IPS-20b (cell line): ENCODE measurements at regions not wholly inside any gene's neighbourhood (a gene's known extent, or its start where the extent isn't known, plus 50 kb on each side); places are given as distances from the start of the nearest gene placed in this dataset.

ENCODE experiments used
- H3K27ac ChIP-seq: one replicate; pipeline ENCODE4 v1.5.1; 2013; ENCODE audit warnings: low read length
- H3K27me3 ChIP-seq: 2 replicates; pipeline ENCODE4 v1.6.1; 2013; ENCODE audit warnings: mild to moderate bottlenecking, low read length, inconsistent platforms; ENCODE audit not compliant: insufficient read depth
- H3K36me3 ChIP-seq: 2 replicates; pipeline ENCODE4 v1.6.1; 2013; ENCODE audit warnings: low read depth, mild to moderate bottlenecking, inconsistent platforms, low read length, moderate library complexity; ENCODE audit not compliant: insufficient read depth
- H3K4me1 ChIP-seq: 2 replicates; pipeline ENCODE4 v1.6.1; 2013; ENCODE audit warnings: mild to moderate bottlenecking, control low read depth, inconsistent platforms, low read length, moderate library complexity; ENCODE audit not compliant: insufficient read depth
- H3K4me3 ChIP-seq: 2 replicates; pipeline ENCODE4 v1.5.1; 2013; ENCODE audit warnings: mild to moderate bottlenecking, low read length, inconsistent platforms
- H3K9ac ChIP-seq: 2 replicates; pipeline ENCODE4 v1.6.1; 2013; ENCODE audit warnings: low read depth, mild to moderate bottlenecking, inconsistent platforms, low read length, moderate library complexity
- H3K9me3 ChIP-seq: 2 replicates; pipeline ENCODE4 v1.6.1; 2013; ENCODE audit warnings: mild to moderate bottlenecking, low read depth, low read length, inconsistent platforms; ENCODE audit not compliant: insufficient read depth

DNA sequence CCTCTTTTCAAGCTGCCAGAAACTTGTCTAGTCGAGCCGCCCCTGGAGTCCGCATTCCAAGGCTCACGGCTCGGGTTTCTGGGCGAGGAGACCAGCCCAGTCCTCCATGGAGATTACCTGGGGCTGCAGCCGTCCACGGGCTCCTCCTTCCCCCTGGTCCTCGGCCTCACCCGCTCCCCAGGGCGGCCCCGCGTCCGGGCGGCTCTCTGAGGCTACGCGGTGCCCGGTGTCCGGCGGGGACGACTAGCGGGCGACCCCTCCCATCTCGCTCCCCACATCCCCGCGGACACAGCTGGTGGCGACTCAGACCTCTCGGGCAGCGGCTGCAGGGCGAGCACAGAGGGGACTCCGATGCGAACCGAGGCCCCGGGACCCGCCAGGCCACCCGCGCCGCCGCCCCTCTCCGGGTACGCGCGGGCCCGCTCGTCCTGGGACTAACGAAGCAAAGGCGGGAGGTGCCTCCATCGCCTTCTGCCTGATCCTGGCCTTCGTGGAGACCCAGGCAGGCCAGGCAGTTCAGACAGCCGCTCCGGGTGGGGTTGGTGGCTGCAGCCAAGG, 159.4 kb downstream of the TRAM1L1 start:
- no peak overlapping the region for H3K27ac ChIP-seq
- no peaks in the 10 kb centered on the region for H3K9me3 ChIP-seq
- peak overlapping the region; percentile 69 for H3K4me3 ChIP-seq
- H3K9ac ChIP-seq: peak overlapping the region; percentile 59; the same call in 1 of the 2 replicates
- 0 out of 2 replicates have a peak, but pooled peaks cover 4% of the 10 kb centered on the region for H3K4me1 ChIP-seq
- no peaks in the 10 kb centered on the region for H3K36me3 ChIP-seq
- H3K27me3 ChIP-seq: peaks cover 23% of the 10 kb centered on the region

DNA sequence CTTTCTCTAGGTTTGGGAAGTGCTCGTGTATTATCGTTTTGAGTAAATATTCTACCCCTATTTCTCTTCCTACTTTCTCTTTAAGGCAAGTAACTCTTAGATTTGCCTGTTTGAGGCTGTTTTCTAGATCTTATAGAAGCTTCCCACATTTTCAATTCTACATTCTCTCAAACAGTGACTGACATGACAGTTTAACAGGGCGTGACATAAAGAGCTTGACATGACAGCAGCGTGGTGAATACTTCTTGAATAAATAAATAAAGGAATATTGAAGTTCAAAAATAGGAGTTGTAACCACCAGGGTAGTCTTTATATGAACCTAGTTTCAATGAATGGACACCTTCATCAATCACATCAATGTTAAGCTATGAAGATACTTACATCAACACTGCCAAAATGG, 162.0 kb downstream of the TRAM1L1 start:
- peaks cover 23% of the 10 kb centered on the region for H3K27me3 ChIP-seq
- no peak overlapping the region for H3K9ac ChIP-seq
- H3K4me1 ChIP-seq: 0 out of 2 replicates have a peak, but pooled peaks cover 4% of the 10 kb centered on the region
- no peaks in the 10 kb centered on the region for H3K9me3 ChIP-seq
- no peak overlapping the region for H3K4me3 ChIP-seq
- H3K27ac ChIP-seq: no peak overlapping the region
- H3K36me3 ChIP-seq: no peaks in the 10 kb centered on the region

DNA sequence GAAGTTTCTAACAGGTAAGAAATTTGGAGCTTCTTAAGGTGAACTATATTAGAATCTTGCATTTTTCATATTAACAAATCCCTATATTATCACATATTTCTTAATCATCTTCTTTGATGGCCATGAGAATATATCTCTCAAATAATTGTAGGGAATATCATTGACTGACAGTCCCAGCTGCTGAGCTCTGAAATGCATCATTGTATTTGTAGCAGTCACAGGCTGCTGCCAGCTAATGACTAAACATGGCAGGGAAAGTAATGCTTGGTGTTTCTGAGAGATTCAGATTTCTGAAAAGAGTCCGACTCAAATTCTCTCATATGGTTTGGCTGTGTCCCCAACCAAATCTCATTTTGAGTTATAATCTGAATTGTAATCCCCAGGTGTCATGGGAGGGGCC, 171.9 kb downstream of the TRAM1L1 start:
- Histone ChIP-seq H3K9ac (no peak overlapping the region), H3K36me3 (no peaks in the 10 kb centered on the region), H3K27ac (no peak overlapping the region), H3K4me1 (no peaks in the 10 kb centered on the region), H3K4me3 (no peak overlapping the region), H3K27me3 (no peaks in the 10 kb centered on the region), H3K9me3 (no peaks in the 10 kb centered on the region)

DNA sequence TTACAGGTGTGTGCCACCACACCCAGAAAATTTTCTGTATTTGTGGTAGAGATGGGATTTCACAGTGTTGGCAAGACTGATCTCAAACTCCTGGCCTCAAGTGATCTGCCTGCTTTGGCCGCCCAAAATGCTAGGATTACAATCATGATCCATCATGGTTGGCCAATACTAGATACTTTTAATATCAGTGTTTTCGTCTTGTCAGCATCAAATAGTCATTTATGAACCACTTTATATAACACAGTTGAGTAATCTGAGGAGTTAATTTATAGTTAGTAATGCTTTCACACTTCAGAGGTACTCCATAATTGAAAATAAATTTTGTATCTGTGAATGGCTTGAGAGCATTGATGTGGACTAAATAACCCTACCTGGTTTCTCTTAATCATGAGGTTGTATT, 178.6 kb downstream of the TRAM1L1 start:
- no peaks in the 10 kb centered on the region for H3K4me1 ChIP-seq
- H3K4me3 ChIP-seq: no peak overlapping the region
- H3K9me3 ChIP-seq: no peaks in the 10 kb centered on the region
- no peak overlapping the region for H3K27ac ChIP-seq
- no peak overlapping the region for H3K9ac ChIP-seq
- no peaks in the 10 kb centered on the region for H3K27me3 ChIP-seq
- no peaks in the 10 kb centered on the region for H3K36me3 ChIP-seq

DNA sequence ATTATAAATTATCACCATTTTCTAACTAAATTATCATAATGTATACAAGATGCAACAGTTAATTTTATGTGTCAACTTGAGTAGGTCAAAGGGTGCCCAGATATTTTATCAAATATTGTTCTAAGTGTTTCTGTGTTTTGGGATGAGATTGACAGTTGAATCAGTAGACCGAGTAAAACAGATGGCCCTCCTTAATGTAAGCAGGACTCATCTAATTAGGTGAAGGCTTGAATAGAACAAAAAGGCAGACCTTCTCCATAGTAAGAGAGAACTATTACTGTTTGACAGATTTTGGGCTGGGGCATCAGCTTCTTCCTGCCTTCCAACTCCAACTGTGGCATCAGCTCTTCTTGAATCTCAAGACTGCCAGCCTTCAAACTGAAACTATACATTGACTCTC, 185.8 kb downstream of the TRAM1L1 start:
- Histone ChIP-seq H3K27ac (no peak overlapping the region), H3K9ac (no peak overlapping the region), H3K36me3 (no peaks in the 10 kb centered on the region), H3K27me3 (no peaks in the 10 kb centered on the region), H3K4me3 (no peak overlapping the region), H3K4me1 (no peaks in the 10 kb centered on the region), H3K9me3 (no peaks in the 10 kb centered on the region)

DNA sequence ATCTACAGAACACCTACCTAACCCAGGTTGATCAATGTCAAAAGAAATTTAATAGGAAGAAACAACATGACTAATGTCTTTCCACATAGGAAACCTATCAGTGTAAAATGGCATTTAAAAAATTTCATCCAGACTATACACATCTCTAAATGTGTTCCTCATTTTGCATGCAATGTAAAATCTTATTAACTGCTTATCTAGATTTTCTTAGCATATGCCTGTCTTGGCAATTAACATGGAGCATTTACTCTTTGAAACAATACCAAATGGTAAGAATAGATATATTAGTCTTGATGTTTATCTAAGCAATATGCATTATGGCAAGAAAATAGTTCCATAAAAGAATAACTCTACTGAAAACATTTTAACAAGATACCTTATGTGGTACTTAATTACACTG, 199.8 kb downstream of the TRAM1L1 start:
- H3K4me3 ChIP-seq: no peak overlapping the region
- no peaks in the 10 kb centered on the region for H3K27me3 ChIP-seq
- H3K9ac ChIP-seq: no peak overlapping the region
- H3K9me3 ChIP-seq: no peaks in the 10 kb centered on the region
- no peak overlapping the region for H3K27ac ChIP-seq
- no peaks in the 10 kb centered on the region for H3K36me3 ChIP-seq
- H3K4me1 ChIP-seq: no peaks in the 10 kb centered on the region

DNA sequence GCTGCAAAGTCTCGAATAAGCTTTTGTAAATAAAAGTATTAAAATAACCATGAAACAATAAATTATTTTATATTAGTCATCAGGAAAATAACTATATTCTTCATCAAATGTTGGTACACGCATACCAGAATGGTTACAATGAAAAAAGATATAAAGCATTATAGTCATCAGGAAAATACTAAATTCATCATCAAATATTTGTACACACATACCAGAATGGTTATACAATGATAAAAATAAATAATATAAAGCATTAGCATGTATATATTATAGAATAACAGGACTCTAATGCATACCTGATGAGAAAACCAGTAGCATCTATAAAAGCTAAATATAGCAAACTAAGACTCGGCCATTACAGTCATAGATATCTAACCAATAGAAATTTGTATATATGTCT, 202.9 kb downstream of the TRAM1L1 start:
- Histone ChIP-seq H3K4me3 (no peak overlapping the region), H3K9ac (no peak overlapping the region), H3K27ac (no peak overlapping the region), H3K27me3 (no peaks in the 10 kb centered on the region), H3K36me3 (no peaks in the 10 kb centered on the region), H3K4me1 (no peaks in the 10 kb centered on the region), H3K9me3 (no peaks in the 10 kb centered on the region)

DNA sequence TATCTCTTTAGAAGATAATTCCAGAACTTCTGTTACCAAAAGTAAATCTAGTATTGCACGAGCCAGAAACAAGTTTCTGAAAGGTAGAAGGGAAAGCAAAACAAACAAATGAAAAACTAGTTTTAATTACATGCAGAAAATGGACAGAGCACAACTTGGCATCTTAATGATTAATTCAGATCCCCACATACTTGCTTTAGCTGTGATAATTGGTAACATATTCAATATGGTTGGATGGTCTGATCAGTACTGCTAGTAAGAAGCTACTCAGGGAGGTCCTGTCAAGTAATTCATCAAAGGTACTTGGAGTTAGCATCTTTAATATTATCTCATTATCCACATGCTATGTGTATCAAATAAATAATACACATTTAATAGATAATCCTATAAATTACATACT, 204.3 kb downstream of the TRAM1L1 start:
- H3K4me1 ChIP-seq: no peaks in the 10 kb centered on the region
- H3K9me3 ChIP-seq: no peaks in the 10 kb centered on the region
- no peak overlapping the region for H3K9ac ChIP-seq
- H3K27me3 ChIP-seq: no peaks in the 10 kb centered on the region
- no peaks in the 10 kb centered on the region for H3K36me3 ChIP-seq
- H3K27ac ChIP-seq: no peak overlapping the region
- H3K4me3 ChIP-seq: no peak overlapping the region

DNA sequence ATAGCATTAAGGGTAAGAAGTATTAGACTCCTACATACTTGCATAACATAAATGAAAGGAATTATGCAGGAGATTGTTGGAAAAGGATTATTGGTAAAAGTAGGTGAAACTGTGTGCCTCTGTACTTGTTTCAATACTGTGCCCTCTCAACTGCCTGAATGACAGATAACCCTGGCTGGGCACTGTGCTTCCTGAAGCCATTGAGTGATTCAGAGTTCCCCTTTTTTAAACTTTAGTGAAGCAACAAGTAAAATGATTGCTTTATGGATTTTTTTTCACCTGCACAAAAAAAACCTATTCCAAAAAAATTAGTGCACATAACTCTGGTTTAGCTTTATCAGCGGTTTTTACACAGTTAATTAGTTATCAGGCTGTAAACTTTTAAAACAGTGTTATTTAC, 204.8 kb downstream of the TRAM1L1 start:
- Histone ChIP-seq H3K9me3 (no peaks in the 10 kb centered on the region), H3K4me3 (no peak overlapping the region), H3K27ac (no peak overlapping the region), H3K4me1 (no peaks in the 10 kb centered on the region), H3K36me3 (no peaks in the 10 kb centered on the region), H3K9ac (no peak overlapping the region), H3K27me3 (no peaks in the 10 kb centered on the region)

DNA sequence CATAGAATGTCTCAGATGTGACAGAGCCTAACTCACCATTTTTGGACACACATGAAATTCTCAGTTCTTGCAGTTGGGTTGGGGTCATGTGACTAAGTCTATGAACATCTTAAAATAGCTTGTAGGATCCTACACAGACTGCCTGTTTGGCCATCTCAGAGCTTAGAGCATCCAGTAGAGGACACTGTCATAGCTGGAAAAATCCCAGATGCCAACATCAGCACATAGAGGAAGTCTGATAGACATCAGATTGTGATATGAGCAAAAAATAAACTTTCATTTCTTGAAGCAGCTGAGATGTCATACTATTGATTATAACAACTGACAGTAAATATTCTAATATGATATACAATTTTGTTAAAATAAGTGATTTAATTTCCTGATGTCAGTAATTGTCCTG, 207.1 kb downstream of the TRAM1L1 start:
- Histone ChIP-seq H3K9me3 (no peaks in the 10 kb centered on the region), H3K9ac (no peak overlapping the region), H3K27me3 (no peaks in the 10 kb centered on the region), H3K27ac (no peak overlapping the region), H3K4me1 (no peaks in the 10 kb centered on the region), H3K4me3 (no peak overlapping the region), H3K36me3 (no peaks in the 10 kb centered on the region)

DNA sequence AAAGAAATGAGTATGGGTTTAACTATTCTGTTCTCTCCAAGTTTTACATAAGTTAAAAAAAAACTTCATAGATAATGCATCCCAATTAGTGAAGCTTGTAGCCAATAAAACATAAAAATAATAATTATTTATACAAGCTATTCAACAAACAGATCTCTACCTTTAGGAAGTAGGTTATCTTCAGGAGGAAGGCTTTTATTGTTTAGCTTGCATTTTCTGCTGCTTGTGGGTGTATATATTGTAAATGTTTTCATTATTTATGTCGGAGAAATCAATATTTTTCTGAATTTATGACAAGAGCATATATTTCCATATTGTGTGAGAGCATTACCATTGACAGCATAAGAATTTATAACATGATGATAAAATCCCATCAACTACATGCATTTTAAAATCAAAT, 208.3 kb downstream of the TRAM1L1 start:
- H3K9me3 ChIP-seq: no peaks in the 10 kb centered on the region
- H3K27me3 ChIP-seq: no peaks in the 10 kb centered on the region
- H3K9ac ChIP-seq: no peak overlapping the region
- H3K4me3 ChIP-seq: no peak overlapping the region
- H3K36me3 ChIP-seq: no peaks in the 10 kb centered on the region
- no peaks in the 10 kb centered on the region for H3K4me1 ChIP-seq
- no peak overlapping the region for H3K27ac ChIP-seq

DNA sequence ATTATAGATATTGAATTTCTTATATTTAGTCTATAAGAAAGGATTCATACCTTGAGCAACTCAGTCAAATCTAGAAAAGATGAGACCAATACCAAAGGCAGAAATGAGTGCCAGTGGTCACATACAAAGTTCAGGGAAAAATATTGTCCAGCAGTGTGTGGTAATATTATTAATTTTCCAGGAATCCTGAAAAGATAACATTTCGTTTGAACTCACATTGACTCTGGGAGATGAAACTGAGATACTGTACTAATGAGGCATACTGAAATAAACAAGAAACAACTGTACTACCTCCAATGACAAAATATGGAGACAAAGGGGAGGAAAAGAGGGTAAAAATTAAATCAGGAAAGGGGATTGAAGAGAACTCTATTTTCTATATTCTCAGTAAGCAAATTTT, 212.4 kb downstream of the TRAM1L1 start:
- no peak overlapping the region for H3K9ac ChIP-seq
- no peaks in the 10 kb centered on the region for H3K27me3 ChIP-seq
- H3K36me3 ChIP-seq: no peaks in the 10 kb centered on the region

DNA sequence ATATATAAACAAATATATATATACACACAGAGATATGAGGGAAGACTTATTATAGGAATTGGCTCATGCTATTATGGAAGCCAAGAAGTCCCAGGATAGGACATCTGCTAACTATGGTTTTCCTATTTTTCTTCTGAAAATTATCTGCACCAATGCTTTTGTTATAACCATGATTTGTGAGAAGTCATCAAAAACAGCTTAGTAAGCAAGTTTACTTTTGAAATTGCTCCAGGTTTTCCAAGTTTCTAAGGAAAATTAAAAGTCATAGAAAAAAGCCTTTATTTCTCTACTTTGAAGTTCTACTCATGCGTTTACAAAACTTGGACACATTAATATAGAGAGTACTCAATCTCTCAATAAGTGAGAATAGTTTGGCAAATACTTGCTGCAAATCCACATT, 213.1 kb downstream of the TRAM1L1 start:
- H3K9me3 ChIP-seq: no peaks in the 10 kb centered on the region
- no peaks in the 10 kb centered on the region for H3K4me1 ChIP-seq
- H3K27me3 ChIP-seq: no peaks in the 10 kb centered on the region
- no peak overlapping the region for H3K4me3 ChIP-seq
- no peak overlapping the region for H3K9ac ChIP-seq
- no peak overlapping the region for H3K27ac ChIP-seq
- H3K36me3 ChIP-seq: no peaks in the 10 kb centered on the region

More for the DNA sequence above, 212.4 kb downstream of the TRAM1L1 start:
- Histone ChIP-seq H3K9me3 (no peaks in the 10 kb centered on the region), H3K4me1 (no peaks in the 10 kb centered on the region), H3K27ac (no peak overlapping the region), H3K4me3 (no peak overlapping the region)
